NOMO-1 treated with dmso at 0.1 percent for 144 hours (cell line): ENCODE measurements at regions not wholly inside any gene's neighbourhood (a gene's known extent, or its start where the extent isn't known, plus 50 kb on each side); places are given as distances from the start of the nearest gene placed in this dataset.
"Not testable (repeated sequence)": the region's sequence is repeated elsewhere in the genome, so short reads cannot be mapped to it uniquely, and the experiment has no call there.

Source experiments
- DNase-seq: peaks from one replicate; lab custom pipeline; 2025; ENCODE audit not compliant: unreplicated experiment; lab: John Stamatoyannopoulos, UW

DNA sequence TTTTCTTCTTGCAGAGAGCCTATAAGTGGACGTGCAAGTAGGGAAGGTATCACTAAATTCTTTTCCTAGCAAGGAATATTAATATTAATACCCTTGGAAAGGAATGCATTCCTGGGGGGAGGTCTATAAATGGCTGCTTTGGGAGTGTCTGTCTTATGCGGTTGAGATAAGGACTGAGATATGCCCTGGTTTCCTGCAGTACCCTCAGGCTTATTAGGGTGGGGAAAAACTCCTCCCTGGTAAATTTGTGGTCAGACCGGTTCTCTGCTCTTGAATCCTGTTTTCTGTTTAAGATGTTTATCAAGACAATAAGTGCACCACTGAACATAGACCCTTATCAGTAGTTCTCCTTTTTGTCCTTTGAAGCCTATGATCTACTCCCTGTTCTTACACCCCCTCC, 155.2 kb downstream of the COPS8 start:
- not testable (repeated sequence) for DNase-seq

DNA sequence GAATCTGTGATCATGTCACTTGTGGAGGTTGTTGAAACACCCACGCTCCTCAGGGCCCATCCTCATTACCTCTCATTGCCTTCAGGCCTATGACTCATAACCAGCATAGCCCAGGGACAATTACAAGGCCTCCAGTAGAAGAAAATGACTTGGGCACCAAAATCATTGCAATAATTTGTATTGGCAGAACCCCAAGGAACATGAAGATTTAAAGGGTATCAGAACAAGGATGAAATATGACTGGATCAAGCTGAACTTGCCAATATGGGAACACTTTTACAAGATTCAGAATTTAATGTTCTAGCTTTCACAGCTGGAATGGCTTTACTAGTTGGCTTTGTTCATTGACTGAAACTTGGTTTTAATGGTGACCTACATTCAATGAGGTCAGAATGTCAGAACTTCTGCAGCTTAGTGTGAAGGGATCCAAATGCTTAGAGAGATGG, 156.4 kb downstream of the COPS8 start:
- DNase-seq, result no peak

DNA sequence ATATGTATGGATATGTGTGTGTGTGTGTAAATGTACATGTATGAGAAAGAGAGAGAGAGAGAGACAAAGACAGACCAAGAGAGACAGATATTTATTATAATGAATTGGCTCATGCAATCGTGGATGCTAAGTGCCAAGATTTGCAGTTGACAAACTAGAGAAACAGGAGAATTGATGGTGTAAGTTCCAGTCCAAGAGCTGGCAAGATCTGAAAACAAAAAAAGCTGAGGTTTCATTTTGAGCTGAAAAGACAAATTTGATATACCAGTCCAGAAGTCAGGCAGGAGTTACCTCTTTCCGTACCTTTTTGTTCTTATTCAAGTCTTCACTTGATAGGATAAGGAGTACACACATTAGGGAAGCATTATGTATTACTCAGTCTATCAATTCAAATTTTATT, 157.8 kb downstream of the COPS8 start:
- no peak for DNase-seq

DNA sequence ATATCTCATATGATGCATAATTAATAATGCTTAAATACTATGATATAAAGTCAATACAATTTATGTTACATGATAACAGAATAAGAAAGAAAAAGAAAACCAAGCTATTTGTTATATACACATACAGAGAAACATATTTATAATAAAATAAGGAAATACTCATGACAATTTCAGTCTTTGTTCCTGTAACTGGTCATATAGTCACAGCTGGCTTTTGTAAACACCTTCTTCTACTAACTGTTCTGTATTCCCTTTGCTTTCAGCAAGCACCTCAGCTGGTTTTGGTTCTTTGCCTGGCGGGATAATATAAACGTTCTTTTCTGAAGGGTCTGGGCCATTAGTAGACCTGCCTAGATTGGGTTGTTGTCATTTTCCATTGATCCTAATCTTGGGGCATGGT, 158.5 kb downstream of the COPS8 start:
- no peak for DNase-seq

DNA sequence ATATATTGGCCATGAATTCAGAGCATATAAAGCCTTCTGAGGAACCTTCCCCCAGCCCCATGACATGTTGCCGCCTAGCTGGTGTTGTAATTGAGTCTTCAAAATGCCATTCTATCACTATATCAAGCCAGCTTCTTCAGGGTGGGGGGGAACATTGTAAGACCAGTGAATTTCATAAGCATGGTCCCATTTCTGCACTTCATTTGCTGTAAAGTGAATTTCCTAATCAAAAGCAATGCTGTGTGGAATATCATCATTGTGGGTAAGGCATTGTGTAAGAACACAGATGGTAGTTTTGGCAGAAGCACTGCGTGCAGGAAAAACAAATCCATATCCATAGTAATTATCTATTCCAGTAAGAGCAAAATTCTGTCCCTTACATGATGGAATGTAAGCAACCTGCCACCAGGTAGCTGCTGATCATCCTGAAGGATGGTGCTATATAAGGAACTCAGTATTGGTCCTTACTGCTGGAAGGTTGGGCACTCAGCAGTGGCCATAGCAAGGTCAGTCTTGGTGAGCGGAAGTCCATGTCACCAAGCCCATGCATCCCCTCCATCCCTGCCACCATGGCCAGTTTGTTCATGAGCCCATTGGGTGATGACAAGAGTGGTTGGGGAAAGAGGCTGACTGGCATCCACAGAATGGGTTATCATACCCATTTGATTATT, 159.4 kb downstream of the COPS8 start:
- no peak for DNase-seq

DNA sequence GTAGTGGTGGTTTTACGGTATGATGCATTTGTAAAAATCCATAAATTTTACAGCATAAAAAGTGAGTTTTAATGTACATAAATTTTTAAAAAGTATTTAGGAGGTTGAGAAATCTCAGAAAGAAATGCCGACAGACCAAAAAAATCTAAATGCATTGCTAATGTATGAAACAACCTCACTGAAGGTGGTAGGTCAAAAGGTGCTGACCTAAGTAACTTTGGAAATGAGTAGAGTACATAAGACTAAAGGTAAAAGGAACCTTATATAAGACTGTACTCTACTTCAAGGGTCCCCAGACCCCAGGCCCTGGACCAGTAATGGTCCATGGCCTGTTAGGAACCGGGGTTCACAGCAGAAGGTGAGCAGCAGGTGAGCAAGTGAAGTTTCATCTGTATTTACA, 163.4 kb downstream of the COL6A3 start:
- DNase-seq, result no peak

DNA sequence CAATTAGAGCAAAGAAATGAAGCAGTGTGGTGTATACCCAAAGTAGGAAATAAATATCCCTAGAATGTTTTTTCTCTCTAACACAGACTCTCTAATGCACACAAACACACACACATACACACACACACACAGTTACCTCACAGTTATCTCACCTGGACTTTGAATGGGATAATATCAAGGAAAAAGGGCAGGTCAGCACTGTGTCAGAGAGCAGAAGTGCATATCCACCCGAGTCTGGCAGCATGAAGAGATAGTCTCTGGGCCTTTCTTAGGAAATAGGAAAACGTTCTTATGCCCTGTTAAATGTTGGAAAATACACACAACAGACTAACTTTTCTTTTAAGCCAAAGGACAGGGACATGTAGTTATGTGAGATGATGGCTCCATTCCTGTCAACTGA, 162.0 kb downstream of the COL6A3 start:
- DNase-seq, result no peak

DNA sequence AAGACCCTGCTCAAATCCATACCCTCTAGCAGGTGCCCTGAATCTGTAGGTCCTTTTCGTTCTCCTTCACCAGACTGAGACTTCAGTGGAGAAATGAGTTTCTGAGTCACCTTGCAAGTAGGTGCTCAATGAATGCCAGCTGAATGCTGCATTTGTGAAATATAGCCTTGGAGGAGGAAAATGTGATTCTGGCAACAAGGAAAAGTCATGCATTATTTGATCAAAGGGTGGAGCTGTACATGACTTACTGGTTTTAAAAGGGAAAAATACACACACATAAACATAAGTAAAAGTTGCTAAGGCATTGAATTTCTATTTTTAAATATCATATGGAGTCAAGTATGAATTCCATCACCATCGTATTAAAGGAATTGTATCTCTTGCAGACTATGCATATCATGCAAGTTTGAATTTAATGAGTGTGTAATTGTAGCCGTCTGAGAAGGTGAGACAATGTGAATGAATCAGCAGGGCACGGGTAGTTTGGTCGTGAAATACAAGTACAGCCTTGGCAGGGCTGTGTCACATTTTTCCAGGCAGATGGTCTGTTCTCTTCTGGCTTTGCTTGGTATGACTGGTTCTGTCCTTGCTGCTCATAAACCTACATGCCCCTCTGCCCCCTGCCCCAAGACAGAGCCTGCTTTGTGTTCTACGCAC, 160.8 kb downstream of the COL6A3 start:
- DNase-seq, result no peak

DNA sequence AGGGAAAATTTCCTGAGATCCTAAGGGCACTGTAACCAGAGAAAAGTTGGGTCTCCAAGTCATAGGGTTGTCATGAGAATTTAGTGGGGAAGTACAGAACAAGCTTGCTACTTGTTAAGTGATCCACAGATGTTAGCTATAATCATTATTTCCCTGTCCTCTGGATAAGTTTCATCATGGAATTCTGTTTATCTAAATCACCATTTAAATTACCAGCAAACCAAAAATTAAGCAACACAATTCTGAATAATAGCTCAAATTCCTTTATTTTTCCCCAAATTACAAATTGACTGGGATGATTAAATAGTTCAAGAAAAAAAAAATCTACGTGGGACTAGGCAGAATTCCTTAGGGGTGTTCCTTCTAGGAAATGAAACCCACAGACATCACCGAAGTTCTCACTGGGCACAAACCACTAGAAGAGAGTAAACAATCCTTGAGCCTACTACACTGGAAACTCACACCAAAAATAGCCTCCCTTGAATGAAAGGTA, 159.5 kb downstream of the COL6A3 start:
- DNase-seq, result no peak

DNA sequence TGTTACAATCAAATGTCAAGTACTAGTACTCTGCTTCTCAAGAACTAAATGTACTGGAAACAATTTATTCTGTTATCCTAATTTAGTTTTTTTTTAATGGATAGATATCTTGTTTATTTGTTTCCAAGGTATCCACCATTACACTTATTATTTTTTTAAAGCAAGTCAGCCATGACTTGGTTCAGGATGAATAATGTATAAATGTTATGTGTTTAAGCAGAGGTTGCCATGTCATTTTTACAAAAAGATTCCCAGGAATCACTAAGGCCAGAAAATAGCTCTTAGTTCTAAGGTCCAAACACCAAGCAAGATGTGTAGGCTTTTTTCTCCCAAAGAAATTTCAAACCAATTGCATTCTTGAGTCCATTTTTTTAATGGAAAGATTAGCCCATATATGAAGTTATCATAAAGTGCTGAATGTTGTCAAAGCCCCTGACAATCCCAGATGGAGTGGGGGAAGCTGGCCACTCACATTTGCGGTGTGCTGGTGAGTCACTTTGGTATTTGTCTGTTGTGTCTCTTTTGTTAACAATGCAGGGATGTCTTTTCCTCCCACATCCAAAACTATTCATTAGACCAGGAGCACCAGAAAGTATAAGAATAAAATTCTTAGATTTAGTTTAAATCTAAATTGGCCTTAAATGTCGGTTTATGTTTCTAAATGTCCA, 158.9 kb downstream of the COL6A3 start:
- DNase-seq, result no peak

DNA sequence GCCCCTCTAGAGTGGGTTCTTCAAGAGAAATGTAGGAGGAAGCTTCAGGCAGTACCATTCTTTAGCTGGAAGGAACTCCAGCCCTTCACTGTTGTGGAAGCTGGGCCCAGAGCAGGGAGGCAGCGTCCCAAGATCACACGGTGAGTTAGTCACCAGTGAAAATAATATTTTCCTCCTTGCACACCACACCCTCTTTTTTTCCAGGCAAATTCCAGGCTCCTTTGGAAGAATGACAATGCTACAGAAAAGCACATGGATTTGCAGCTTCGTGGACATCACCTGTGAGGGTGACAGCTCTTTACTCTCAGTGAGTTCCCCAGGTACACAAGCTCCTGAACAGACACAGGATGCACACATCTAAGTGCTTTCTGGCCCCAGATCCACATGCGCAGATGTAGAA, 157.1 kb downstream of the COL6A3 start:
- DNase-seq, result no peak

DNA sequence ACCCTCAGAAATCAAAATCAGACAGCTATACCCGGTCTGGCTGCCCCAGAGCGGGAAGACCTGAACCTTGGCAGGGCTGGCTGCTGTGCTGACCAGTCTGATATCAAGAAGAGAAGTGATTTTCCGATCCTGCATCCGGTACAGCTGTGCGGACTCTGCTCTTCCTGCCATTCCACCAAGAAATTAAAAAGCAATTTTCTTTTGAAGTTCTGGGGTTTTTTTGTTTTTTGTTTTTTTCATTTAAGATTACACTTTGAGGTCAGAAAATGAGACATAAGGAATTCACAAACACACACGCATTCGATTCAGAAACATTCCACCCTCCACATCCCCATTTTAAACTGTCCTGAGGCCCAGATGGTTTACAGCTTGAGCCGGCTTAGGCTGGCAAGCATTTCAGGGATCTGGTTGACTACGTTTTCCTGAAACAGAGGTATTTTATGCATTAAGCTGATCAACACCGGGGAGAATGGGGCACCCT, 156.5 kb downstream of the COL6A3 start:
- DNase-seq, result no peak

DNA sequence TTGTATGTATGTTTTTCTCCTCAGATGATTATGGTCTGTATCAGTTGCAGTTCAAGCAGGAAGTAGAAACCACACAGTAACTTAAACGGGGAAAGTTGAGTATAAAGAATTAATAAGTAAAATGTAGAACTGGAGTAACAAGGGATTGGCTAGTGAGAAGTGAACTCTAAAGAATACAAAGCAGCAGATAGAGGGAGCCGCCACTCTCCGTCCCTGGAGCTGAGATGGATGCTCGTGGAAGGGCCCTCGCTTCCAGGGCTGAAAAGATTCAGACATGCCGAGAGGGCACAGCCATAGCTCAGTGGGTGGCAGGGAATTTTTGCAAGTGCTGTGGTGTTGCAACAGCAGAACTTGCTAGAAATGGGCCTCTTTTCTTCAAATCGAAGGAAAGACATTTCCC, 155.8 kb downstream of the COL6A3 start:
- DNase-seq, result peak; percentile 13

DNA sequence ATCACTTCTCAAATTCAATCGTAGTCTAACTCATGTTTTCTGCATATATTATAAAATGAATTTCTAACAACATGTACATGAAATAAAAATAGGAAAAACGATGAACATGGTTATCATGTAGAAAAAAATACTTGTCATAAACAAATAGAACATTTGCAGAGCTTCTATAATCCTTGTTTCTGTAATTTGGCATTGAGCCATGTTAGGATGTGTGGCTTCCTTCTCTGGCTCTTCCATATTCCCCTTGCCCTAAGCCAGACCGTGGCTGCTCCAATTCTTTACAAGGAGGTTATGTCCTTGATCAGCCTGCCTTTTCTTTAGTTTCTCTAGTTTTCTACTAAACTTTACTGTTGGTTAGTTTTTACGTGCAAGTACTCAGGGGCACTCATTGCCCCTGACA, 155.3 kb downstream of the COL6A3 start:
- DNase-seq, result no peak

DNA sequence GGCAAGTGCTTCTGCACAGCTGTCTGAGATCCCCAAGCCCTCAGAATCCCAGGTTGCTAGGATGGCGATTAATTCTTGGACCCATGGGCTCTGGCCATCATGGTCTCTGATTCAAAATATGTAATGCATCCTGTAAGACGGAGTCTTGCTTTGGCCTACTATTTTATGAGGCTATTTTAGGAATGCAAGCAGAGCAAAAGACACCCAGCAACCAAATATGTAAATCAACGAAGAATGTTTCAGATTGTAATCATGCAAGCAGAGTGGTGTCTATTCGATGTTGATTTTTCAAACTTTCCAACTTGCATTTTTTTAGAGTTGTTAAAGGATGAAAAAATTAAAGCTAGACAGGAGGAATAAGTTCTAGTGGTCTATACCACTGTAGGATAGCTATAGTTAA, 154.8 kb downstream of the COL6A3 start:
- no peak for DNase-seq

DNA sequence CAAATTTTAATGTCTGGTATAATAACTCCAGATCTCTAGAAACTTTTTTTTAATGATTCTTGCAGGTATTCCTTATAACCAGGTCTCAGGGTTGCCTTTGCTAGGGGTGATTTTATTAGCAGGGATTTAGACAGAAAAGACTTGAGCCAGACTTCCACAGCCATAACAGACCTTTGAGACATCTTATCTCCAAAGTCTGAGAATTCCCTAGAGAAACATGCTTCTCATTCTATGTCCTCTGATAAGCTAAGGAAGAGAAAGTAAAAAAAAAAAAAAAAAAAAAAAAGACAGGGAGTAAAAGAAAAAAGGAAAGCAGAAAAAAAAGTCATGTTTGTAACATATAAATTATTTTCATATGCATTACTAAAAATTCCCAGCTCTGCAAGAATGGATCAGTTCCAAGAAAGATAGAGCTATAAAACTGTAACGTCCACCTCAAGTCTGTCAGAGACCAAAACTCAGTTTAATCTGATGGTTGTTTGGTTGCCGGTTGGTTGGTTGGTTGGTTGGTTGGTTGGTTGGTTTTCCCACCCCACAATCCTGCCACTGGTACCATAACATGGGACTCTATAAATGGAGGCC, 153.8 kb downstream of the COL6A3 start:
- DNase-seq, result no peak

DNA sequence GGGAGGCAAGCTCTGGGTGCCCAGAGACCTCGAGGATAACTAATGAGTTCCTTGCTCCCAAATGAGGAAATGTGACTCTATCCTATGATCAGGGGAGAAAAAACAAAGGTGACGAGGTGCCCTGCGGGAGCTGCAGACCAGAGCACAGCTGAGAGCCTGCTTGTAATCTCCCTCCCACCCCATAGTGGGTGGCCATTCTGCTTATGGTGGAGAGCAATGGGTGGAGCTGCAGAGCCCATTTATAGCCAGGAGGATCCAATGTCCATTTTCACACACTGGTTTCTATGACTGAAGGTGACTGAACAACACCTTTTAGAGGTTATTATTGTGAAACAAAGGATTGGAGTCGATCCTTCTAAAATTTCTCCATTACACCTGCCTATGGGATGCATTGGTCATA, 153.3 kb downstream of the COL6A3 start:
- no peak for DNase-seq

DNA sequence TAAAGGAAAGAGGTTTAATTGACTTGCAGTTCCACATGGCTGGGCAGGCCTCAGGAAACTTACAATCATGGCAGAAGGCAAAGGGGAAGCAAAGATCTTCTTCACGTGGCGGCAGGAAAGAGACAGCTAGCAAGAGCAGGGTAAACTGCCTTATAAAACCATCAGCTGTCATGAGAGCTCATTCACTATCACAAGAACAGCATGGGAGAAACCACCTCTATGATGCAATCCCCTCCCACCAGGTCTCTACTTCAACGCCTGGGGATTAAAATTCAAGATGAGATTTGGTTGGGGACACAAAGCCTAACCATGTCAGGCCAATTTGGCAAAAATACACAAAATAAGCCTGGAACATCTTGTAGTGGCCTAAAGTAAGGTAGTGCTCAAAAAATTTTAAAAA, 152.6 kb downstream of the COL6A3 start:
- DNase-seq, result no peak

DNA sequence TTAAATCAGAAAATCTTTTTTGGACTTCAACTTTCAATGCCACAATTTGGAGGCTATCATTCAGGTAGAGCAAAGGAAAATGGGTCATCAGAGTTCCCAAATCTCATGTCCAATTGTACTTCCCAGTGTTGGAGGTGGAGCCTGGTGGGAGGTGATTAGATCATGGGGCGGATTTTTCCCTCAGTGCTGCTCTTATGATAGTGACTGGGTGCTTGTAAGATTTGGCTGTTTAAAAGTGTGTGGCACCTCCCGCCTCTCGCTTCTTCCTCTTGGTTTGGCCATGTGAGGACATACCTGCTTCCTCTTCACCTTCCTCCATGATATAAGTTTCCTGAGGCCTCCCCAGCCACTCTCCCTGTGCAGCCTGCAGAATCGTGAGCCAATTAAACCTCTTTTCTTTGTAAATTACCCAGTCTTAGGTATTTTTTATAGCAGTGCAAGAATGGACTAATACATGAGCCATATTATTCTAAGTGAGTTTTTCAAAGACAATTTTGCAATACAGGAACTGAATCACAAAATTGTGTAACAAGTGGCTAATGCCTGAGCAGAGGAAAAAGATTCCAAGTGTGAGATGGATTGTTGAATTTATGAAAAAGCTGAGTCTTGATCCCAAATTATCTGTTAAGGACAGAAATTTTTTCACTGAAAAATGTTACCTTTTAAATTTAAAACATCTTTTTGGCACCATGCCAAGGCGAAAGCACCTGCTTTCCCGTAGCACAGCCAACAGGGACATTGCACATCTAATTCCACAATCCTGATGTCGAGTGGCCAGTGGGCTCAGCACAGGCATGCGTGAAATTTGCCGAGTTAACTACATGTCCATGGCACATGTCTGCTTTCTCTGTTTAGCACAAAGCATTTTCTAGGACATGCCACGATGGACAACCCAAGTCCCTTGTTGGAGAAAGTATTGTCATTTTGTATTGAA, 150.9 kb downstream of the COL6A3 start:
- peak; percentile 66 for DNase-seq

DNA sequence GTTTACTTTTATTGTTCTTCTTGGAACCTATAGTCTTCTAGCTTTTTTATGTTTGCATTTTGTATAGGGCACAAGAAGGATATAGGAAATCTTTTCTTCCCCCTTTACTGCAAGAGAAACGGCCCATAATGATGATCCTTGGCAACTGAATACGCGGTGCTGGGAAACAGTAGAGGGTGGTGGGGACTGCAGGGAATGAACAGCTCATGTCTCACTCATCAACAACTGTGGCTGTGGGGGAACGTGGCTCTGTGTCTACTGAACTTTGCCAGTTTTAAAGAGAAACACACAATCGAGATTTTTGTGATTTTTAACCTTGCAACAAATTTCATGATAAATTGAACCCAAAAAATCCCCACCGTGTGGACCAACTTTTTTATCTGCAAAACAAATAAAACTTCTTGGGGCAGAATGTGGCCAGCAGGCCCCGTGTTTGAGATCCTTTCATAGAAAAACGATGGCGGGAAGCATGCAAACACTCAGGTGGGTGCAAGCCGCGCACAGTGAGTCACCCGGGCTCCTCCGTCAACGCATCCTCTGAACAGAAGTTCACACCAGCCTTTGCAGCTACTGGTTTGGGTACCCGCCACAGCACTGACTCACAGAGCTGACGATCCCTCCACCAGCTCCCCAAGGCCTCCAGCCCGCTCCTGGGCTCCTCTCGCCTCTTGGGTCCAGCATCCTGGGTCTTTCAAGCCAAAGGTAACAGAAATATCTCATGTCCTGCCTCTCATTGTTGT, 149.3 kb downstream of the COL6A3 start:
- no peak for DNase-seq
